Adrenal gland (tissue), 5 donors: ENCODE measurements at regions not wholly inside any gene's neighbourhood (a gene's known extent, or its start where the extent isn't known, plus 50 kb on each side); places are given as distances from the start of the nearest gene placed in this dataset.
"Not testable (repeated sequence)": the region's sequence is repeated elsewhere in the genome, so short reads cannot be mapped to it uniquely, and the experiment has no call there.

Experiments
- CTCF ChIP-seq, 6 experiments: fragments of 450-650 bp in 4 of 6; fragments of 200-600 bp in 2 of 6; sonication (generic) in 1 of 6; IDR thresholded peaks; 1 replicate in 5 of 6; 2 replicates in 1 of 6; pipeline versions ENCODE4 v1.5.1 to v1.8.0; 2016 to 2021; ENCODE audit warnings: antibody characterized with exemption in 6 of 6, mild to moderate bottlenecking in 2 of 6, moderate library complexity in 1 of 6
- POLR2A ChIP-seq, 2 donors: fragments of 450-650 bp; IDR thresholded peaks; one replicate each; pipeline ENCODE4 v1.6.1; 2017; ENCODE audit warnings: antibody characterized with exemption in 2 of 2, mild to moderate bottlenecking in 2 of 2, moderate library complexity in 1 of 2
- donor health status: DM: no; HTN: no; CAD: no.

GRCh38 chr7:57009230-57009629 is 123.0 kb downstream of the ZNF479 start:
- not testable (repeated sequence) for TF ChIP-seq CTCF, POLR2A (IDR thresholded peaks at IDR 0.05)
